H1 (cell line): ENCODE measurements at regions not wholly inside any gene's neighbourhood (a gene's known extent, or its start where the extent isn't known, plus 50 kb on each side); places are given as distances from the start of the nearest gene placed in this dataset.

Experiments
- BCL11A ChIP-seq, 2 experiments: IDR thresholded peaks; one replicate each; pipeline ENCODE4 v1.6.1; 2011; ENCODE audit warnings: low read depth in 2 of 2, low read length in 2 of 2, mild to moderate bottlenecking in 2 of 2
- MAFK ChIP-seq: IDR thresholded peaks from 2 replicates; pipeline ENCODE4 v1.6.1; 2012; ENCODE audit warnings: low read depth, mild to moderate bottlenecking, improper control_type of control experiment, low read length
- NRF1 ChIP-seq: IDR thresholded peaks from 2 replicates; pipeline ENCODE4 v1.6.1; 2011; ENCODE audit warnings: mild to moderate bottlenecking, low read depth, low read length, improper control_type of control experiment
- TAF7 ChIP-seq: optimal IDR thresholded peaks from 2 replicates; pipeline ENCODE3; 2011; ENCODE audit warnings: low read depth, mild to moderate bottlenecking, inconsistent platforms, low read length, moderate library complexity, borderline replicate concordance
- TF ChIP-seq, protein P1 (sequence below): fragments of 300-600 bp; sonication (generic); IDR thresholded peaks from 2 replicates; pipeline ENCODE4 v1.7.1; 2012; ENCODE audit warnings: low read length, moderate library complexity, mild to moderate bottlenecking, inconsistent platforms; ENCODE audit not compliant: insufficient replicate concordance
- TF ChIP-seq, protein P2 (sequence below), 3 experiments: IDR thresholded peaks; 1 replicate in 2 of 3; 2 replicates in 1 of 3; pipeline versions ENCODE4 v1.5.1 to v1.6.1; 2011; ENCODE audit warnings: low read length in 3 of 3, mild to moderate bottlenecking in 3 of 3, inconsistent platforms in 2 of 3, low read depth in 1 of 3, moderate library complexity in 1 of 3; ENCODE audit not compliant: insufficient read depth in 1 of 3; ENCODE audit errors: control extremely low read depth in 1 of 3
- TF ChIP-seq, protein P3 (sequence below): IDR thresholded peaks from 2 replicates; pipeline ENCODE4 v1.6.1; 2011; ENCODE audit warnings: low read length, improper control_type of control experiment

DNA sequence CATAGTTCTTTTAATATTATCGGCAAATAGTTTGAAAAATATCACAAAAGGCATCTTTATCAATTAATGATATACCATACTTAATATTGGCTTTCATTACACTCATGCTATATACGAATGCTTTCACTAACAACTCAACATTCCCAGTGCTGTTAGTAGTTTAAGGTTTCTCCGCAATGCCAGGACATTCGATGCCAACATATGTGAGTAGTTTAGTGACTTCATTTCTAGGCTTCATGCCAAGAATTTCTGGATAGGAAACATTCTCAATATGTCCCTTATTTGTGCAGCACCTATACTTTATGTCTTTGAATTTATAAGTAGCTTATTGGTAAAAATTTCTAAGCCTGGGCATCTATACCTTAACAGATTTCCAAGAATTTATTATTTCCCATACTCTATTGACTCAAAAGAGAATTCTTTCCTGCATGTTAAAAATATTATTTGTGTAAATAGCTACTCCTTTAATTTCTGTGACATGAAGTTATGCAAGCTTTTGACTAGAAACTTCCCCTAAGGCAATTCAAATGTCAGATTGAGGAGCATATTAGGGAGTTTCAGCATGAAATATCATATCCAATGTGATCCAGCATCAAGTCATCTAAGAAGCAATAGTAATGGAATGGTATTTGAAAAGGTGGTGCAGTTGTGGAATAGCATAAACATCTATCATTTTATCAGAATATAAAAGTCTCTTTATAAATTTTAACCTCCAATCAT, 236.0 kb upstream of the STXBP5 start (continued):
- TF ChIP-seq, protein P1, sequence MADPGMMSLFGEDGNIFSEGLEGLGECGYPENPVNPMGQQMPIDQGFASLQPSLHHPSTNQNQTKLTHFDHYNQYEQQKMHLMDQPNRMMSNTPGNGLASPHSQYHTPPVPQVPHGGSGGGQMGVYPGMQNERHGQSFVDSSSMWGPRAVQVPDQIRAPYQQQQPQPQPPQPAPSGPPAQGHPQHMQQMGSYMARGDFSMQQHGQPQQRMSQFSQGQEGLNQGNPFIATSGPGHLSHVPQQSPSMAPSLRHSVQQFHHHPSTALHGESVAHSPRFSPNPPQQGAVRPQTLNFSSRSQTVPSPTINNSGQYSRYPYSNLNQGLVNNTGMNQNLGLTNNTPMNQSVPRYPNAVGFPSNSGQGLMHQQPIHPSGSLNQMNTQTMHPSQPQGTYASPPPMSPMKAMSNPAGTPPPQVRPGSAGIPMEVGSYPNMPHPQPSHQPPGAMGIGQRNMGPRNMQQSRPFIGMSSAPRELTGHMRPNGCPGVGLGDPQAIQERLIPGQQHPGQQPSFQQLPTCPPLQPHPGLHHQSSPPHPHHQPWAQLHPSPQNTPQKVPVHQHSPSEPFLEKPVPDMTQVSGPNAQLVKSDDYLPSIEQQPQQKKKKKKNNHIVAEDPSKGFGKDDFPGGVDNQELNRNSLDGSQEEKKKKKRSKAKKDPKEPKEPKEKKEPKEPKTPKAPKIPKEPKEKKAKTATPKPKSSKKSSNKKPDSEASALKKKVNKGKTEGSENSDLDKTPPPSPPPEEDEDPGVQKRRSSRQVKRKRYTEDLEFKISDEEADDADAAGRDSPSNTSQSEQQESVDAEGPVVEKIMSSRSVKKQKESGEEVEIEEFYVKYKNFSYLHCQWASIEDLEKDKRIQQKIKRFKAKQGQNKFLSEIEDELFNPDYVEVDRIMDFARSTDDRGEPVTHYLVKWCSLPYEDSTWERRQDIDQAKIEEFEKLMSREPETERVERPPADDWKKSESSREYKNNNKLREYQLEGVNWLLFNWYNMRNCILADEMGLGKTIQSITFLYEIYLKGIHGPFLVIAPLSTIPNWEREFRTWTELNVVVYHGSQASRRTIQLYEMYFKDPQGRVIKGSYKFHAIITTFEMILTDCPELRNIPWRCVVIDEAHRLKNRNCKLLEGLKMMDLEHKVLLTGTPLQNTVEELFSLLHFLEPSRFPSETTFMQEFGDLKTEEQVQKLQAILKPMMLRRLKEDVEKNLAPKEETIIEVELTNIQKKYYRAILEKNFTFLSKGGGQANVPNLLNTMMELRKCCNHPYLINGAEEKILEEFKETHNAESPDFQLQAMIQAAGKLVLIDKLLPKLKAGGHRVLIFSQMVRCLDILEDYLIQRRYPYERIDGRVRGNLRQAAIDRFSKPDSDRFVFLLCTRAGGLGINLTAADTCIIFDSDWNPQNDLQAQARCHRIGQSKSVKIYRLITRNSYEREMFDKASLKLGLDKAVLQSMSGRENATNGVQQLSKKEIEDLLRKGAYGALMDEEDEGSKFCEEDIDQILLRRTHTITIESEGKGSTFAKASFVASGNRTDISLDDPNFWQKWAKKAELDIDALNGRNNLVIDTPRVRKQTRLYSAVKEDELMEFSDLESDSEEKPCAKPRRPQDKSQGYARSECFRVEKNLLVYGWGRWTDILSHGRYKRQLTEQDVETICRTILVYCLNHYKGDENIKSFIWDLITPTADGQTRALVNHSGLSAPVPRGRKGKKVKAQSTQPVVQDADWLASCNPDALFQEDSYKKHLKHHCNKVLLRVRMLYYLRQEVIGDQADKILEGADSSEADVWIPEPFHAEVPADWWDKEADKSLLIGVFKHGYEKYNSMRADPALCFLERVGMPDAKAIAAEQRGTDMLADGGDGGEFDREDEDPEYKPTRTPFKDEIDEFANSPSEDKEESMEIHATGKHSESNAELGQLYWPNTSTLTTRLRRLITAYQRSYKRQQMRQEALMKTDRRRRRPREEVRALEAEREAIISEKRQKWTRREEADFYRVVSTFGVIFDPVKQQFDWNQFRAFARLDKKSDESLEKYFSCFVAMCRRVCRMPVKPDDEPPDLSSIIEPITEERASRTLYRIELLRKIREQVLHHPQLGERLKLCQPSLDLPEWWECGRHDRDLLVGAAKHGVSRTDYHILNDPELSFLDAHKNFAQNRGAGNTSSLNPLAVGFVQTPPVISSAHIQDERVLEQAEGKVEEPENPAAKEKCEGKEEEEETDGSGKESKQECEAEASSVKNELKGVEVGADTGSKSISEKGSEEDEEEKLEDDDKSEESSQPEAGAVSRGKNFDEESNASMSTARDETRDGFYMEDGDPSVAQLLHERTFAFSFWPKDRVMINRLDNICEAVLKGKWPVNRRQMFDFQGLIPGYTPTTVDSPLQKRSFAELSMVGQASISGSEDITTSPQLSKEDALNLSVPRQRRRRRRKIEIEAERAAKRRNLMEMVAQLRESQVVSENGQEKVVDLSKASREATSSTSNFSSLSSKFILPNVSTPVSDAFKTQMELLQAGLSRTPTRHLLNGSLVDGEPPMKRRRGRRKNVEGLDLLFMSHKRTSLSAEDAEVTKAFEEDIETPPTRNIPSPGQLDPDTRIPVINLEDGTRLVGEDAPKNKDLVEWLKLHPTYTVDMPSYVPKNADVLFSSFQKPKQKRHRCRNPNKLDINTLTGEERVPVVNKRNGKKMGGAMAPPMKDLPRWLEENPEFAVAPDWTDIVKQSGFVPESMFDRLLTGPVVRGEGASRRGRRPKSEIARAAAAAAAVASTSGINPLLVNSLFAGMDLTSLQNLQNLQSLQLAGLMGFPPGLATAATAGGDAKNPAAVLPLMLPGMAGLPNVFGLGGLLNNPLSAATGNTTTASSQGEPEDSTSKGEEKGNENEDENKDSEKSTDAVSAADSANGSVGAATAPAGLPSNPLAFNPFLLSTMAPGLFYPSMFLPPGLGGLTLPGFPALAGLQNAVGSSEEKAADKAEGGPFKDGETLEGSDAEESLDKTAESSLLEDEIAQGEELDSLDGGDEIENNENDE, result no peak
- TF ChIP-seq NRF1 (no peak), BCL11A (IDR thresholded peaks at IDR 0.05; ENCODE audit: low read depth in 2 of 2, low read length in 2 of 2) (no peak), TAF7 (no peak), MAFK (no peak)
- TF ChIP-seq, protein P2, sequence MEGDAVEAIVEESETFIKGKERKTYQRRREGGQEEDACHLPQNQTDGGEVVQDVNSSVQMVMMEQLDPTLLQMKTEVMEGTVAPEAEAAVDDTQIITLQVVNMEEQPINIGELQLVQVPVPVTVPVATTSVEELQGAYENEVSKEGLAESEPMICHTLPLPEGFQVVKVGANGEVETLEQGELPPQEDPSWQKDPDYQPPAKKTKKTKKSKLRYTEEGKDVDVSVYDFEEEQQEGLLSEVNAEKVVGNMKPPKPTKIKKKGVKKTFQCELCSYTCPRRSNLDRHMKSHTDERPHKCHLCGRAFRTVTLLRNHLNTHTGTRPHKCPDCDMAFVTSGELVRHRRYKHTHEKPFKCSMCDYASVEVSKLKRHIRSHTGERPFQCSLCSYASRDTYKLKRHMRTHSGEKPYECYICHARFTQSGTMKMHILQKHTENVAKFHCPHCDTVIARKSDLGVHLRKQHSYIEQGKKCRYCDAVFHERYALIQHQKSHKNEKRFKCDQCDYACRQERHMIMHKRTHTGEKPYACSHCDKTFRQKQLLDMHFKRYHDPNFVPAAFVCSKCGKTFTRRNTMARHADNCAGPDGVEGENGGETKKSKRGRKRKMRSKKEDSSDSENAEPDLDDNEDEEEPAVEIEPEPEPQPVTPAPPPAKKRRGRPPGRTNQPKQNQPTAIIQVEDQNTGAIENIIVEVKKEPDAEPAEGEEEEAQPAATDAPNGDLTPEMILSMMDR (IDR thresholded peaks at IDR 0.05; ENCODE audit: control extremely low read depth in 1 of 3, insufficient read depth in 1 of 3, low read depth in 1 of 3, low read length in 3 of 3), result no peak
- TF ChIP-seq, protein P3, sequence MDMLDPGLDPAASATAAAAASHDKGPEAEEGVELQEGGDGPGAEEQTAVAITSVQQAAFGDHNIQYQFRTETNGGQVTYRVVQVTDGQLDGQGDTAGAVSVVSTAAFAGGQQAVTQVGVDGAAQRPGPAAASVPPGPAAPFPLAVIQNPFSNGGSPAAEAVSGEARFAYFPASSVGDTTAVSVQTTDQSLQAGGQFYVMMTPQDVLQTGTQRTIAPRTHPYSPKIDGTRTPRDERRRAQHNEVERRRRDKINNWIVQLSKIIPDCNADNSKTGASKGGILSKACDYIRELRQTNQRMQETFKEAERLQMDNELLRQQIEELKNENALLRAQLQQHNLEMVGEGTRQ, result no peak
